GM12864 (cell line): ENCODE measurements at regions not wholly inside any gene's neighbourhood (a gene's known extent, or its start where the extent isn't known, plus 50 kb on each side); places are given as distances from the start of the nearest gene placed in this dataset.

Experiments used
- DNase-seq: peaks from one replicate; pipeline ENCODE4 v3.0.0-alpha.2; 2011; ENCODE audit warnings: low read depth
- H3K4me3 ChIP-seq: 2 replicates; pipeline ENCODE4 v1.5.1; 2011; ENCODE audit warnings: mild to moderate bottlenecking, low read depth, low read length, control low read depth
- CTCF ChIP-seq: IDR thresholded peaks from 2 replicates; pipeline ENCODE4 v1.5.1; 2011; ENCODE audit warnings: low read depth, mild to moderate bottlenecking, moderate library complexity, low read length, control low read depth, inconsistent platforms; ENCODE audit errors: missing control alignments

- no peak for DNase-seq
- TF ChIP-seq CTCF = no peak
Measured at GRCh38 chr6:1081551-1082284, 230.2 kb upstream of the FOXQ1 start.

DNA sequence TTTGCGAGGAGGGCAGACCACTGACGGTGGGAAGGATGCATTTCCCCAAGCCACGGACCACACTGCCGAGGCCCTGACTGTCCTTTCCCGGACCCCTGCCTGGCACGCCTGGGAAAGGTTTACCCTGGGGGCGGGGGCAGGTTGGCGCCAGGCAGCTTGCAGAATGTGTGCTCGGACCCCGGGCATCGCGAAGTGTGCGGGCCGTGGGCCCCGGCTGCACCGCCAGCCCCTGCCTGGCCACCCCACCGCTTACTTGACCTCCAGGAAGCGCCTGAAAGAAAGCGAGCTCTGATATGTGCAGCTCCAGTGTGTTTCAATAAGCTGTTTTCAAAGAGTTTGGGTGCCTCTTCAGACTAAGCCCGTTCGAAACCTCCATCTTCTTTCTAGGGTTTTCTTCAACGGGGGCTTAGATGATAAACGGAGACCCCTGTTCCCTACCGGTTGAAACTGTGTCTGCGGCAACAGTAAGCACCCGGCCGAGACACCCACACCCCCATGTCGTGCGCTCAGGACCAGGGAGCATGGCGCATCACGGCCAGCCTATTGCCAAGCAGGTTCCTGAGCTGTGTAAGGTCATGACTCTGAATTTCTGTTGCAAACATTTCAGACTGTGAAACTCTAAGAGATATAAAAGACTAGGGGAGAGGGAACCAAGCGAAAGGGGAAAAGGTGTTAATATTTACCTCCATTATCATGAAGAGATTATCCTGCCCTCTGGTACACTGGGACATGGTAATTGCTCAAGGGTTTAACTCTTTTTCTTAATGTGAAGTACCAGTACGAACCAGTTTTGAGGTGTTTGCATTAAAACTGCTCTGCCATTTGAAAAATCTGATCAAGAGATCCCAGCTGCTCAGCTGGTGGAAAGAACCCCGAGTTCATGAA is 231.2 kb upstream of the FOXQ1 start:
- DNase-seq = no peak
- no peak for TF ChIP-seq CTCF
- H3K4me3 ChIP-seq = no peak overlapping the region

More at GRCh38 chr6:1081551-1082284, 230.2 kb upstream of the FOXQ1 start:
- H3K4me3 ChIP-seq = no peak overlapping the region

GRCh38 chr6:1079525-1079924 is 232.4 kb upstream of the FOXQ1 start:
- H3K4me3 ChIP-seq = no peak overlapping the region
- no peak for DNase-seq
- no peak for TF ChIP-seq CTCF

DNA sequence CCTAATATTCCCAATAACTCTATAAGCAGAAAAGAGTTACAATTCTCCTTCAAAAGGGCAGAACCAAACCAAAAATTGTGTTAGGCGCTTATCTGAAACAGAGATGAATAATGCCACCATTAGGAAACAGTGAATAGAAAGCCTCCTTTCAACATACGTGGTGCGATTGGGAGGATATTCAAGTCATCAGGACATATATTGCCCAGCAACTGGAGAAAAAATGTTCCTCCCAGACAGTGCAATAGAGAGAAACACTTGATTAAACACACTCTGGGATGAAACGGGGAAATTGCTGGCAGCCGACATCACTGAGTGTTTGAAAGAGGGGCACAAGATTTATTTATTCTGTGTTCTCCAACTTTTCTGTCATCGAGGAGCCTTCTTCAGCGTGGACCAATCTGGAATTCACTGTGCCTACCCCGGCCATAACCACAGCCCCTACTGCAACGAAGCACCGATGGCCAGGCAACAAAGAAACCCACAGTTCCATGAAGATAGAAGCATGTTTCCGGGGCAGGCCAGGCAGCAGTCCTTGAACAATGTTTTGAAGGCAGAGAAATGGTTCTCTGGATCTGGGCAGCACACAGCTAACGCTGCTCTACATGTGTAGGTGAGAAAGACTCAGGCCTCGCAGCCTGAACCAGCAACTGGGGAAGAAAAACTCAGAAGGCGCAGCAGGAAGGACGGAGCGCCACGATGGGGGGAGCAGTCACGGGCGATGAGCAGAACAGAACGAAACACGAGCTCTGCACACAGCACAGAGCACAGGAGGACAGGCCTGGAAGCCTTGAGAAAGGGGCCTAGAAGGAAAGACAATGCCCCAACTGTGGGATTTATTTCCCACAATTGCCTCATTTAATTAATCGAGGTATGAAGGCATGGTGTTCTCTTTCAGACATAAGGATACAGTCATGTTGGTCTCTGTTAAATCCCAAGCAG is 234.2 kb upstream of the FOXQ1 start:
- no peak for DNase-seq
- H3K4me3 ChIP-seq = no peak overlapping the region
- TF ChIP-seq CTCF = no peak

- no peak for DNase-seq
- TF ChIP-seq CTCF = no peak
- no peak overlapping the region for H3K4me3 ChIP-seq
Measured at GRCh38 chr6:1076531-1077459, 235.1 kb upstream of the FOXQ1 start.

- no peak for TF ChIP-seq CTCF
- no peak overlapping the region for H3K4me3 ChIP-seq
- DNase-seq = no peak
Measured at GRCh38 chr6:1075880-1076279, 236.0 kb upstream of the FOXQ1 start.
